HCT116 (cell line): ENCODE measurements at regions not wholly inside any gene's neighbourhood (a gene's known extent, or its start where the extent isn't known, plus 50 kb on each side); places are given as distances from the start of the nearest gene placed in this dataset.

Source experiments
- CTCF ChIP-seq, 3 experiments: fragments of 200-600 bp in 1 of 3; sonication (generic) in 1 of 3; IDR thresholded peaks in 2 of 3; conservative IDR thresholded peaks in 1 of 3; 2 replicates each; pipeline ENCODE4 v1.5.1; 2012 to 2017; ENCODE audit warnings: low read depth in 2 of 3, low read length in 2 of 3, antibody characterized with exemption in 1 of 3, borderline replicate concordance in 1 of 3, control low read depth in 1 of 3, mild to moderate bottlenecking in 1 of 3, mixed read lengths in 1 of 3, mixed run types in 1 of 3, moderate library complexity in 1 of 3; ENCODE audit not compliant: insufficient read depth in 1 of 3
- RAD21 ChIP-seq: IDR thresholded peaks from 2 replicates; pipeline ENCODE4 v1.6.1; 2012; ENCODE audit warnings: low read depth, mild to moderate bottlenecking
- YY1 ChIP-seq: IDR thresholded peaks from 2 replicates; pipeline ENCODE4 v1.6.1; 2011; ENCODE audit warnings: low read length, low read depth, moderate library complexity, mild to moderate bottlenecking; ENCODE audit not compliant: insufficient replicate concordance; ENCODE audit errors: extremely low read depth

- no peak for TF ChIP-seq RAD21
- no peak for TF ChIP-seq CTCF (IDR thresholded peaks at IDR 0.05 in 2 of 3, conservative IDR thresholded peaks at IDR 0.05 in 1 of 3; ENCODE audit: borderline replicate concordance in 1 of 3, insufficient read depth in 1 of 3, low read depth in 2 of 3, low read length in 2 of 3)
- no peak for TF ChIP-seq YY1
Observed at GRCh38 chr6:54729716-54730115, 116.9 kb upstream of the FAM83B start.
